ENCODE measurements at regions not wholly inside any gene's neighbourhood (a gene's known extent, or its start where the extent isn't known, plus 50 kb on each side); places are given as distances from the start of the nearest gene placed in this dataset.

DNA sequence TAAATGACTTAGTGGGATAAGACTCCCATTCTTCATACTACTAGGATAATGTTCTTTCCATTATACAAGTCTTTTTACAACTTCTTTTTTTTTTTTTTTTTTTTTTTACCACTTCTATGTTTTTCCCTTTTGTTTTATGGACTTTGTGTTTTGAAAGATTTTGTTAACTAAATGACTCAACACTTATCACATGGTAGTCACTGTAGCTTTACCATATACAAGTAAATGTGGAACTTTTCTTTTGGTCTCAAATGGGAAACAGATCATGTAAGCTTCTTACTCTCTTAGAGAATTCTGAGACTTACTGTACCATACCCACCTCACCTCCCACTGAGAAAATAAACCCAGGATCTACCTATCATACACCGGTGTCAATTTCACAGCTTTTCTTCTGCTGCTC is 590.3 kb upstream of the CDH2 start:
- DNase-seq (ENCODE audit: low read depth, low spot score): no peak
- H2AFZ ChIP-seq (ENCODE audit: control insufficient read depth, low read length): no peak overlapping the region
- no peaks in the 10 kb centered on the region for H3K9me3 ChIP-seq (ENCODE audit: control insufficient read depth, low read depth, low read length)
- peaks cover 4% of the 10 kb centered on the region for H3K4me1 ChIP-seq (ENCODE audit: control insufficient read depth, extremely low read depth, insufficient read depth, low read length)
- dilution Hi-C loops (cut with MboI; ENCODE audit: extremely low pct_ligation_motif_present, low sequenced_read_pairs): no loop called here
- no peak for FAIRE-seq
- H3K4me2 ChIP-seq (ENCODE audit: control insufficient read depth, extremely low read depth, insufficient read depth, low read depth, low read length): no peak overlapping the region
- H3K9me1 ChIP-seq (ENCODE audit: control insufficient read depth, extremely low read depth, insufficient read depth, low read length): no peaks in the 10 kb centered on the region
- H3K4me3 ChIP-seq (ENCODE audit: control insufficient read depth in 2 of 3, extremely low read depth in 1 of 3, insufficient read depth in 2 of 3, low read depth in 1 of 3, low read length in 3 of 3): no peak overlapping the region
- no peak overlapping the region for H3K27ac ChIP-seq (ENCODE audit: control insufficient read depth, insufficient read depth, low read length)
- TF ChIP-seq EZH2 (IDR thresholded peaks at IDR 0.05; ENCODE audit: low read length): no peak
- TF ChIP-seq, protein P1, sequence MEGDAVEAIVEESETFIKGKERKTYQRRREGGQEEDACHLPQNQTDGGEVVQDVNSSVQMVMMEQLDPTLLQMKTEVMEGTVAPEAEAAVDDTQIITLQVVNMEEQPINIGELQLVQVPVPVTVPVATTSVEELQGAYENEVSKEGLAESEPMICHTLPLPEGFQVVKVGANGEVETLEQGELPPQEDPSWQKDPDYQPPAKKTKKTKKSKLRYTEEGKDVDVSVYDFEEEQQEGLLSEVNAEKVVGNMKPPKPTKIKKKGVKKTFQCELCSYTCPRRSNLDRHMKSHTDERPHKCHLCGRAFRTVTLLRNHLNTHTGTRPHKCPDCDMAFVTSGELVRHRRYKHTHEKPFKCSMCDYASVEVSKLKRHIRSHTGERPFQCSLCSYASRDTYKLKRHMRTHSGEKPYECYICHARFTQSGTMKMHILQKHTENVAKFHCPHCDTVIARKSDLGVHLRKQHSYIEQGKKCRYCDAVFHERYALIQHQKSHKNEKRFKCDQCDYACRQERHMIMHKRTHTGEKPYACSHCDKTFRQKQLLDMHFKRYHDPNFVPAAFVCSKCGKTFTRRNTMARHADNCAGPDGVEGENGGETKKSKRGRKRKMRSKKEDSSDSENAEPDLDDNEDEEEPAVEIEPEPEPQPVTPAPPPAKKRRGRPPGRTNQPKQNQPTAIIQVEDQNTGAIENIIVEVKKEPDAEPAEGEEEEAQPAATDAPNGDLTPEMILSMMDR (optimal IDR thresholded peaks at IDR 0.05 in 1 of 3, IDR thresholded peaks at IDR 0.05 in 1 of 3, conservative IDR thresholded peaks at IDR 0.05 in 1 of 3; ENCODE audit: extremely low read depth in 1 of 3, insufficient read depth in 2 of 3, low read length in 3 of 3): no peak
- no peaks in the 10 kb centered on the region for H3K79me2 ChIP-seq (ENCODE audit: control insufficient read depth, insufficient read depth, low read length)
- no peaks in the 10 kb centered on the region for H3K27me3 ChIP-seq (ENCODE audit: control insufficient read depth, extremely low read depth, insufficient read depth, low read length)
- H4K20me1 ChIP-seq (ENCODE audit: control insufficient read depth, extremely low read depth, insufficient read depth, low read length): no peaks in the 10 kb centered on the region
- H3K36me3 ChIP-seq (ENCODE audit: control insufficient read depth in 2 of 2, extremely low read depth in 1 of 2, insufficient read depth in 2 of 2, low read length in 2 of 2): no peaks in the 10 kb centered on the region
- no peak overlapping the region for H3K9ac ChIP-seq (ENCODE audit: control insufficient read depth, extremely low read depth, insufficient read depth, low read length)

DNA sequence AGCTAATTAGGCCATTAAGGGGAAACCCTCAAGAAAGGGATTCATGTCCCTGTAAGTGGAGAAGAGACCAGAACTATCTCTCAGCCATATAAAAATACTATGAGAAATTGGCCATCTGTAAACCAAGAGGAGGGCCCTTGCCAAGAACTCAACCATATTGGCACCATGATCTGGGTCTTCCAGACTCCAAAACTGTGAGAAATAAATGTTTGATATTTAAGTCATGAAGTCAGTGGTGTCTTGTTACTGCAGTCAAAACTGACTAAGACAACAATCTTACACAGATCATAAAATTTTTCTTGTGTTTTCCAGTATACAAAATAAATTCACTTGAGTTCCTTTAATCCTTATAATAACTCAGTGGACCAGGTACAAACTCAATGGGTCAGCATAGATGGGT is 589.8 kb upstream of the CDH2 start:
- FAIRE-seq (no peak), DNase-seq (ENCODE audit: low read depth, low spot score) (no peak)
- H3K4me2 ChIP-seq (ENCODE audit: control insufficient read depth, extremely low read depth, insufficient read depth, low read depth, low read length): no peak overlapping the region
- no peak overlapping the region for H3K27ac ChIP-seq (ENCODE audit: control insufficient read depth, insufficient read depth, low read length)
- dilution Hi-C loops (cut with MboI; ENCODE audit: extremely low pct_ligation_motif_present, low sequenced_read_pairs): no loop called here
- no peaks in the 10 kb centered on the region for H3K79me2 ChIP-seq (ENCODE audit: control insufficient read depth, insufficient read depth, low read length)
- H3K4me3 ChIP-seq (ENCODE audit: control insufficient read depth in 2 of 3, extremely low read depth in 1 of 3, insufficient read depth in 2 of 3, low read depth in 1 of 3, low read length in 3 of 3): no peak overlapping the region
- H3K4me1 ChIP-seq (ENCODE audit: control insufficient read depth, extremely low read depth, insufficient read depth, low read length): peaks cover 4% of the 10 kb centered on the region
- H2AFZ ChIP-seq (ENCODE audit: control insufficient read depth, low read length): no peak overlapping the region
- H3K9me3 ChIP-seq (ENCODE audit: control insufficient read depth, low read depth, low read length): no peaks in the 10 kb centered on the region
- TF ChIP-seq EZH2 (IDR thresholded peaks at IDR 0.05; ENCODE audit: low read length): no peak
- TF ChIP-seq, protein P1 (optimal IDR thresholded peaks at IDR 0.05 in 1 of 3, IDR thresholded peaks at IDR 0.05 in 1 of 3, conservative IDR thresholded peaks at IDR 0.05 in 1 of 3; ENCODE audit: extremely low read depth in 1 of 3, insufficient read depth in 2 of 3, low read length in 3 of 3): no peak
- H4K20me1 ChIP-seq (ENCODE audit: control insufficient read depth, extremely low read depth, insufficient read depth, low read length): no peaks in the 10 kb centered on the region
- H3K27me3 ChIP-seq (ENCODE audit: control insufficient read depth, extremely low read depth, insufficient read depth, low read length): no peaks in the 10 kb centered on the region
- H3K36me3 ChIP-seq (ENCODE audit: control insufficient read depth in 2 of 2, extremely low read depth in 1 of 2, insufficient read depth in 2 of 2, low read length in 2 of 2): no peaks in the 10 kb centered on the region
- no peak overlapping the region for H3K9ac ChIP-seq (ENCODE audit: control insufficient read depth, extremely low read depth, insufficient read depth, low read length)
- H3K9me1 ChIP-seq (ENCODE audit: control insufficient read depth, extremely low read depth, insufficient read depth, low read length): no peaks in the 10 kb centered on the region

Data from keratinocyte (primary cell).